K562 (cell line): ENCODE measurements at regions not wholly inside any gene's neighbourhood (a gene's known extent, or its start where the extent isn't known, plus 50 kb on each side); places are given as distances from the start of the nearest gene placed in this dataset.

Experiments used
- CHD2 ChIP-seq: IDR thresholded peaks from 2 replicates; pipeline ENCODE4 v1.6.1; 2011; ENCODE audit warnings: low read depth, low read length
- EP300 ChIP-seq: IDR thresholded peaks from 2 replicates; pipeline ENCODE4 v1.6.1; 2012; ENCODE audit warnings: low read length, improper control_type of control experiment
- KAT8 ChIP-seq: fragments of 450-650 bp; IDR thresholded peaks from 2 replicates; pipeline ENCODE4 v1.6.1; 2016; ENCODE audit warnings: low read depth, mild to moderate bottlenecking
- MYBL2 ChIP-seq, 2 experiments: fragments of 450-650 bp in 1 of 2; sonication (generic) in 1 of 2; formaldehyde crosslinking in 1 of 2; IDR thresholded peaks; 2 replicates each; pipeline versions ENCODE4 v1.6.1 to v1.8.1; 2017 to 2022; ENCODE audit warnings: borderline replicate concordance in 1 of 2, inconsistent platforms in 1 of 2, low read depth in 1 of 2, mild to moderate bottlenecking in 1 of 2, missing genetic modification reagents in 1 of 2, moderate library complexity in 1 of 2
- POLR2A ChIP-seq: fragments of 450-650 bp; conservative IDR thresholded peaks from 2 replicates; pipeline ENCODE4 v1.6.1; 2016
- POLR2AphosphoS5 ChIP-seq: IDR thresholded peaks from 2 replicates; pipeline ENCODE4 v1.6.1; 2011; ENCODE audit warnings: mild to moderate bottlenecking, low read depth, low read length, moderate library complexity; ENCODE audit not compliant: control insufficient read depth, insufficient read depth
- SETDB1 ChIP-seq: IDR thresholded peaks from one replicate; pipeline ENCODE4 v1.6.1; 2012; ENCODE audit warnings: low read length, control low read depth, inconsistent platforms
- TOE1 ChIP-seq, 2 experiments: fragments of 450-650 bp in 1 of 2; sonication (generic) in 1 of 2; formaldehyde crosslinking in 1 of 2; IDR thresholded peaks; 2 replicates each; pipeline versions ENCODE4 v1.7.1 to v1.8.0; 2016 to 2022; ENCODE audit warnings: borderline replicate concordance in 2 of 2, mild to moderate bottlenecking in 2 of 2, antibody characterized with exemption in 1 of 2, inconsistent platforms in 1 of 2, low read depth in 1 of 2, missing genetic modification reagents in 1 of 2, moderate library complexity in 1 of 2
- TF ChIP-seq, protein P1 (sequence below), 3 experiments: IDR thresholded peaks in 2 of 3; conservative IDR thresholded peaks in 1 of 3; 2 replicates each; pipeline ENCODE4 v1.5.1; 2011 to 2012; ENCODE audit warnings: low read length in 3 of 3, mild to moderate bottlenecking in 3 of 3, control low read depth in 2 of 3, improper control_type of control experiment in 1 of 3, inconsistent platforms in 1 of 3, low read depth in 1 of 3, mixed read lengths in 1 of 3, moderate library complexity in 1 of 3; ENCODE audit not compliant: insufficient read depth in 2 of 3
- TF ChIP-seq, protein P2 (sequence below), 2 experiments: fragments of 450-650 bp in 1 of 2; sonication (generic) in 1 of 2; formaldehyde crosslinking in 1 of 2; IDR thresholded peaks; 2 replicates each; pipeline versions ENCODE4 v1.7.1 to v1.9.0; 2016 to 2022; ENCODE audit warnings: inconsistent platforms in 1 of 2, mild to moderate bottlenecking in 1 of 2, missing genetic modification reagents in 1 of 2

DNA sequence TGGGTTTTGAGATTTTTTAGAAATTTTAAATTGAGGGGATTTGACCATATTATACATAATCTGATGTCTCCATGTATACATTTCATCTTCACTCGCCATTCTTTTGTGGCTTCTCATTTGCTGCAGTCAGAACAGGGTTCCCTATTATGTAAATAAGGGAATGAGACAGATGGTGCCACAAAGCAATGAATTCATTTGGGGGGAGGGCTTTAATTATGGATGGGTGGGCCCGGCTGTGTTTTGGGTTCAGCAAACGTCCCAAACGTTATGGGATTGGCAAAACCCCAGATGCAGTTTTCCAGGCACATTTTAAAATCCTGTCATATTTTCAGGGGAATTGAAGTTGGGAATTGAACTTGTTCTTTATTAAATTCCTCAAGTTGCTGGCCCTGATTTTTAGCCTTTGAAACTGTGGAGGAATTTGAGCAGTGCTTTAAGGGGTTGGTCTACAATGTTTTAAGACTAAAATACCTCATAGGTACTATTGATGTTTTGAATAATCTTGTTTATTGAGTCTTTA is 558.5 kb upstream of the ZNF462 start:
- TF ChIP-seq KAT8 (no peak), MYBL2 (IDR thresholded peaks at IDR 0.05; ENCODE audit: low read depth) (no peak), MYBL2 (CRISPR knock-in tag; IDR thresholded peaks at IDR 0.05; ENCODE audit: borderline replicate concordance) (no peak), SETDB1 (no peak), EP300 (no peak), POLR2AphosphoS5 (no peak), CHD2 (no peak), POLR2A (no peak), TOE1 (IDR thresholded peaks at IDR 0.05; ENCODE audit: borderline replicate concordance) (no peak), TOE1 (CRISPR knock-in tag; IDR thresholded peaks at IDR 0.05; ENCODE audit: borderline replicate concordance, low read depth) (no peak)
- TF ChIP-seq, protein P1, sequence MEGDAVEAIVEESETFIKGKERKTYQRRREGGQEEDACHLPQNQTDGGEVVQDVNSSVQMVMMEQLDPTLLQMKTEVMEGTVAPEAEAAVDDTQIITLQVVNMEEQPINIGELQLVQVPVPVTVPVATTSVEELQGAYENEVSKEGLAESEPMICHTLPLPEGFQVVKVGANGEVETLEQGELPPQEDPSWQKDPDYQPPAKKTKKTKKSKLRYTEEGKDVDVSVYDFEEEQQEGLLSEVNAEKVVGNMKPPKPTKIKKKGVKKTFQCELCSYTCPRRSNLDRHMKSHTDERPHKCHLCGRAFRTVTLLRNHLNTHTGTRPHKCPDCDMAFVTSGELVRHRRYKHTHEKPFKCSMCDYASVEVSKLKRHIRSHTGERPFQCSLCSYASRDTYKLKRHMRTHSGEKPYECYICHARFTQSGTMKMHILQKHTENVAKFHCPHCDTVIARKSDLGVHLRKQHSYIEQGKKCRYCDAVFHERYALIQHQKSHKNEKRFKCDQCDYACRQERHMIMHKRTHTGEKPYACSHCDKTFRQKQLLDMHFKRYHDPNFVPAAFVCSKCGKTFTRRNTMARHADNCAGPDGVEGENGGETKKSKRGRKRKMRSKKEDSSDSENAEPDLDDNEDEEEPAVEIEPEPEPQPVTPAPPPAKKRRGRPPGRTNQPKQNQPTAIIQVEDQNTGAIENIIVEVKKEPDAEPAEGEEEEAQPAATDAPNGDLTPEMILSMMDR (IDR thresholded peaks at IDR 0.05 in 2 of 3, conservative IDR thresholded peaks at IDR 0.05 in 1 of 3; ENCODE audit: insufficient read depth in 2 of 3, low read depth in 1 of 3, low read length in 3 of 3), result no peak
- TF ChIP-seq, protein P2, sequence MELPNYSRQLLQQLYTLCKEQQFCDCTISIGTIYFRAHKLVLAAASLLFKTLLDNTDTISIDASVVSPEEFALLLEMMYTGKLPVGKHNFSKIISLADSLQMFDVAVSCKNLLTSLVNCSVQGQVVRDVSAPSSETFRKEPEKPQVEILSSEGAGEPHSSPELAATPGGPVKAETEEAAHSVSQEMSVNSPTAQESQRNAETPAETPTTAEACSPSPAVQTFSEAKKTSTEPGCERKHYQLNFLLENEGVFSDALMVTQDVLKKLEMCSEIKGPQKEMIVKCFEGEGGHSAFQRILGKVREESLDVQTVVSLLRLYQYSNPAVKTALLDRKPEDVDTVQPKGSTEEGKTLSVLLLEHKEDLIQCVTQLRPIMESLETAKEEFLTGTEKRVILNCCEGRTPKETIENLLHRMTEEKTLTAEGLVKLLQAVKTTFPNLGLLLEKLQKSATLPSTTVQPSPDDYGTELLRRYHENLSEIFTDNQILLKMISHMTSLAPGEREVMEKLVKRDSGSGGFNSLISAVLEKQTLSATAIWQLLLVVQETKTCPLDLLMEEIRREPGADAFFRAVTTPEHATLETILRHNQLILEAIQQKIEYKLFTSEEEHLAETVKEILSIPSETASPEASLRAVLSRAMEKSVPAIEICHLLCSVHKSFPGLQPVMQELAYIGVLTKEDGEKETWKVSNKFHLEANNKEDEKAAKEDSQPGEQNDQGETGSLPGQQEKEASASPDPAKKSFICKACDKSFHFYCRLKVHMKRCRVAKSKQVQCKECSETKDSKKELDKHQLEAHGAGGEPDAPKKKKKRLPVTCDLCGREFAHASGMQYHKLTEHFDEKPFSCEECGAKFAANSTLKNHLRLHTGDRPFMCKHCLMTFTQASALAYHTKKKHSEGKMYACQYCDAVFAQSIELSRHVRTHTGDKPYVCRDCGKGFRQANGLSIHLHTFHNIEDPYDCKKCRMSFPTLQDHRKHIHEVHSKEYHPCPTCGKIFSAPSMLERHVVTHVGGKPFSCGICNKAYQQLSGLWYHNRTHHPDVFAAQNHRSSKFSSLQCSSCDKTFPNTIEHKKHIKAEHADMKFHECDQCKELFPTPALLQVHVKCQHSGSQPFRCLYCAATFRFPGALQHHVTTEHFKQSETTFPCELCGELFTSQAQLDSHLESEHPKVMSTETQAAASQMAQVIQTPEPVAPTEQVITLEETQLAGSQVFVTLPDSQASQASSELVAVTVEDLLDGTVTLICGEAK (IDR thresholded peaks at IDR 0.05), result no peak
- TF ChIP-seq, protein P2 (CRISPR knock-in tag; IDR thresholded peaks at IDR 0.05), result no peak
